Neural progenitor cell (in vitro differentiated cells): ENCODE measurements at regions not wholly inside any gene's neighbourhood (a gene's known extent, or its start where the extent isn't known, plus 50 kb on each side); places are given as distances from the start of the nearest gene placed in this dataset.

ENCODE experiments used
- CTCF ChIP-seq: fragments of 200-600 bp; sonication (generic); IDR thresholded peaks from 2 replicates; pipeline ENCODE4 v1.5.1; 2017; ENCODE audit warnings: antibody characterized with exemption, mild to moderate bottlenecking
- EZH2 ChIP-seq: fragments of 200-600 bp; sonication (generic); IDR thresholded peaks from 2 replicates; pipeline ENCODE4 v1.6.1; 2017; ENCODE audit warnings: antibody characterized with exemption, mild to moderate bottlenecking, moderate library complexity
- EZH2phosphoT487 ChIP-seq: fragments of 200-600 bp; sonication (generic); IDR thresholded peaks from 2 replicates; pipeline ENCODE4 v1.6.1; 2017; ENCODE audit warnings: antibody characterized with exemption

GRCh38 chr16:73427164-73427563 lies 379.2 kb upstream of the ZFHX3 start:
- TF ChIP-seq CTCF (no peak), EZH2 (no peak), EZH2phosphoT487 (no peak)
